22Rv1 (cell line): ENCODE measurements at regions not wholly inside any gene's neighbourhood (a gene's known extent, or its start where the extent isn't known, plus 50 kb on each side); places are given as distances from the start of the nearest gene placed in this dataset.

Experiments used
- ZFX ChIP-seq: fragments of 450-650 bp; IDR thresholded peaks from 2 replicates; pipeline ENCODE4 v1.6.1; 2017; ENCODE audit warnings: antibody characterized with exemption, borderline replicate concordance
- TF ChIP-seq, protein P1 (sequence below): fragments of 450-650 bp; IDR thresholded peaks from 2 replicates; pipeline ENCODE4 v1.5.1; 2017; ENCODE audit warnings: mild to moderate bottlenecking

DNA sequence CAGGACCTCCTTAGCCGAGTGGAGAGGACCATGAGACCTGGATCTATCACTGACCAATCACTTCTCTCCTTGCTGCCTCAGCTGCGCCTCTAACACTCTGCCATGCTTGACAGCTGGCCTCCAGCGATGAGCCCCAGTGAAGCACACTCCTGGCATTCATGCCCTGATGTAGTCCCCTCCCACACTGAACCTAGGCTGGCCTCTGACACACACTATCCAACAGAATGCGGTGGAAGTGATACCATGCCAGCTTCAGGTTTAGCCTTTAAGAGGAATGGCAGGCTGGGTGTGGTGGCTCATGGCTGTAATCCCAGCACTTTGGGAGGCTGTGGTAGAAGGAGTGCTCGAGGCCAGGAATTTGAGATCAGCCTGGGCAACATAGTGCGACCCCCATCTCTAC is 73.7 kb upstream of the LAPTM4A start:
- TF ChIP-seq, protein P1, sequence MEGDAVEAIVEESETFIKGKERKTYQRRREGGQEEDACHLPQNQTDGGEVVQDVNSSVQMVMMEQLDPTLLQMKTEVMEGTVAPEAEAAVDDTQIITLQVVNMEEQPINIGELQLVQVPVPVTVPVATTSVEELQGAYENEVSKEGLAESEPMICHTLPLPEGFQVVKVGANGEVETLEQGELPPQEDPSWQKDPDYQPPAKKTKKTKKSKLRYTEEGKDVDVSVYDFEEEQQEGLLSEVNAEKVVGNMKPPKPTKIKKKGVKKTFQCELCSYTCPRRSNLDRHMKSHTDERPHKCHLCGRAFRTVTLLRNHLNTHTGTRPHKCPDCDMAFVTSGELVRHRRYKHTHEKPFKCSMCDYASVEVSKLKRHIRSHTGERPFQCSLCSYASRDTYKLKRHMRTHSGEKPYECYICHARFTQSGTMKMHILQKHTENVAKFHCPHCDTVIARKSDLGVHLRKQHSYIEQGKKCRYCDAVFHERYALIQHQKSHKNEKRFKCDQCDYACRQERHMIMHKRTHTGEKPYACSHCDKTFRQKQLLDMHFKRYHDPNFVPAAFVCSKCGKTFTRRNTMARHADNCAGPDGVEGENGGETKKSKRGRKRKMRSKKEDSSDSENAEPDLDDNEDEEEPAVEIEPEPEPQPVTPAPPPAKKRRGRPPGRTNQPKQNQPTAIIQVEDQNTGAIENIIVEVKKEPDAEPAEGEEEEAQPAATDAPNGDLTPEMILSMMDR = no peak
- TF ChIP-seq ZFX = no peak
